ENCODE measurements at regions not wholly inside any gene's neighbourhood (a gene's known extent, or its start where the extent isn't known, plus 50 kb on each side); places are given as distances from the start of the nearest gene placed in this dataset.

GRCh38 chr9:108376140-108376539 is 479.6 kb downstream of the ACTL7B start:
- no peaks in the 10 kb centered on the region for H3K4me1 ChIP-seq
- peaks cover 0 to 12% of the 10 kb centered on the region in 2 donors for H3K9me3 ChIP-seq
- no peak for DNase-seq (ENCODE audit: low spot score)
- no peak for TF ChIP-seq CTCF (IDR thresholded peaks at IDR 0.05)
- no peak overlapping the region for H3K27ac ChIP-seq
- no peak overlapping the region for H3K4me3 ChIP-seq
- H3K27me3 ChIP-seq = no peaks in the 10 kb centered on the region
- no peaks in the 10 kb centered on the region for H3K36me3 ChIP-seq

GRCh38 chr9:108374626-108375025 is 481.2 kb downstream of the ACTL7B start:
- Histone ChIP-seq H3K27me3 (no peaks in the 10 kb centered on the region), H3K9me3 (peaks cover 0 to 12% of the 10 kb centered on the region in 2 donors), H3K4me3 (no peak overlapping the region), H3K36me3 (no peaks in the 10 kb centered on the region), H3K27ac (no peak overlapping the region), H3K4me1 (no peaks in the 10 kb centered on the region)
- DNase-seq (ENCODE audit: low spot score) = no peak
- no peak for TF ChIP-seq CTCF (IDR thresholded peaks at IDR 0.05)

- Histone ChIP-seq H3K36me3 (no peaks in the 10 kb centered on the region), H3K9me3 (no peaks in the 10 kb centered on the region), H3K4me1 (no peaks in the 10 kb centered on the region), H3K27me3 (no peaks in the 10 kb centered on the region), H3K27ac (no peak overlapping the region), H3K4me3 (no peak overlapping the region)
- DNase-seq (ENCODE audit: low spot score) = no peak
- TF ChIP-seq CTCF (IDR thresholded peaks at IDR 0.05) = no peak
These were observed 488.6 kb downstream of the ACTL7B start for GRCh38 chr9:108367188-108367587.

GRCh38 chr9:108363311-108363710 is 492.5 kb downstream of the ACTL7B start:
- DNase-seq (ENCODE audit: low spot score) = no peak
- Histone ChIP-seq H3K36me3 (no peaks in the 10 kb centered on the region), H3K9me3 (no peaks in the 10 kb centered on the region), H3K4me1 (no peaks in the 10 kb centered on the region), H3K4me3 (no peak overlapping the region), H3K27me3 (no peaks in the 10 kb centered on the region), H3K27ac (no peak overlapping the region)
- no peak for TF ChIP-seq CTCF (IDR thresholded peaks at IDR 0.05)

- no peaks in the 10 kb centered on the region for H3K36me3 ChIP-seq
These were observed 495.5 kb downstream of the ACTL7B start for GRCh38 chr9:108360304-108360703.

More at GRCh38 chr9:108360304-108360703, 495.5 kb downstream of the ACTL7B start:
- TF ChIP-seq CTCF (IDR thresholded peaks at IDR 0.05) = no peak
- H3K9me3 ChIP-seq = no peaks in the 10 kb centered on the region
- no peak overlapping the region for H3K4me3 ChIP-seq
- DNase-seq (ENCODE audit: low spot score) = no peak
- H3K4me1 ChIP-seq = no peaks in the 10 kb centered on the region
- H3K27me3 ChIP-seq = no peaks in the 10 kb centered on the region
- H3K27ac ChIP-seq = no peak overlapping the region
